OCI-LY1 (cell line): ENCODE measurements at regions not wholly inside any gene's neighbourhood (a gene's known extent, or its start where the extent isn't known, plus 50 kb on each side); places are given as distances from the start of the nearest gene placed in this dataset.

Source experiments
- EZH2 ChIP-seq: fragments of 200-600 bp; sonication (generic), shearing (Covaris generic); IDR thresholded peaks from 2 replicates; pipeline ENCODE4 v1.8.0; 2017; ENCODE audit warnings: borderline replicate concordance, mixed run types, mild to moderate bottlenecking, antibody characterized with exemption, low read length, moderate library complexity, mixed read lengths
- TF ChIP-seq, protein P1 (sequence below): fragments of 200-600 bp; sonication (generic), shearing (Covaris generic); IDR thresholded peaks from 2 replicates; pipeline ENCODE4 v1.5.1; 2017; ENCODE audit warnings: mild to moderate bottlenecking, antibody characterized with exemption, low read length, moderate library complexity, mixed read lengths

DNA sequence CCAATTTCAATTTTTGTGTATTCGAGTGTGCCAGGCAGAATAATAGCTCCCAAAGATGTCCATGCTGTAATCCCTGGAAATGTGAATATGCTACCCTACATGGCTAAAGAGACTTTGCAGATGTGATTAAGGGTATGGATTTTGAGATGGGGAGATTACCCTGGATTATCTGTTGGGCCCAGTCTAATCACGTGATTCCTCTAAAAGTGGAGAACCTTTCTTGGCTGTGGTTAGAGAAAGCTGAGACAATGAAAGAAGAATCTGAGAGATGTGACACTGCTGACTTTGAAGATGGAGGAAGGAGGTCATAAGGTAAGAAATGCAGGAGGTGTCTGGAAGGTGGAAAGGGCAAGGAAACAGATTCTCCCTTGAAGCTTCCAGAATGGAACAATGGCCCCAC lies 503.5 kb upstream of the PITX2 start:
- TF ChIP-seq, protein P1, sequence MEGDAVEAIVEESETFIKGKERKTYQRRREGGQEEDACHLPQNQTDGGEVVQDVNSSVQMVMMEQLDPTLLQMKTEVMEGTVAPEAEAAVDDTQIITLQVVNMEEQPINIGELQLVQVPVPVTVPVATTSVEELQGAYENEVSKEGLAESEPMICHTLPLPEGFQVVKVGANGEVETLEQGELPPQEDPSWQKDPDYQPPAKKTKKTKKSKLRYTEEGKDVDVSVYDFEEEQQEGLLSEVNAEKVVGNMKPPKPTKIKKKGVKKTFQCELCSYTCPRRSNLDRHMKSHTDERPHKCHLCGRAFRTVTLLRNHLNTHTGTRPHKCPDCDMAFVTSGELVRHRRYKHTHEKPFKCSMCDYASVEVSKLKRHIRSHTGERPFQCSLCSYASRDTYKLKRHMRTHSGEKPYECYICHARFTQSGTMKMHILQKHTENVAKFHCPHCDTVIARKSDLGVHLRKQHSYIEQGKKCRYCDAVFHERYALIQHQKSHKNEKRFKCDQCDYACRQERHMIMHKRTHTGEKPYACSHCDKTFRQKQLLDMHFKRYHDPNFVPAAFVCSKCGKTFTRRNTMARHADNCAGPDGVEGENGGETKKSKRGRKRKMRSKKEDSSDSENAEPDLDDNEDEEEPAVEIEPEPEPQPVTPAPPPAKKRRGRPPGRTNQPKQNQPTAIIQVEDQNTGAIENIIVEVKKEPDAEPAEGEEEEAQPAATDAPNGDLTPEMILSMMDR: no peak
- no peak for TF ChIP-seq EZH2
